NCI-H1930 (cell line): ENCODE measurements at regions not wholly inside any gene's neighbourhood (a gene's known extent, or its start where the extent isn't known, plus 50 kb on each side); places are given as distances from the start of the nearest gene placed in this dataset.
A peak's percentile ranks its signal among the peaks of the same experiment; 100 is the strongest.

Source experiments
- DNase-seq, 2 experiments: peaks; one replicate each; lab custom pipeline; 2025; lab: John Stamatoyannopoulos, UW

DNA sequence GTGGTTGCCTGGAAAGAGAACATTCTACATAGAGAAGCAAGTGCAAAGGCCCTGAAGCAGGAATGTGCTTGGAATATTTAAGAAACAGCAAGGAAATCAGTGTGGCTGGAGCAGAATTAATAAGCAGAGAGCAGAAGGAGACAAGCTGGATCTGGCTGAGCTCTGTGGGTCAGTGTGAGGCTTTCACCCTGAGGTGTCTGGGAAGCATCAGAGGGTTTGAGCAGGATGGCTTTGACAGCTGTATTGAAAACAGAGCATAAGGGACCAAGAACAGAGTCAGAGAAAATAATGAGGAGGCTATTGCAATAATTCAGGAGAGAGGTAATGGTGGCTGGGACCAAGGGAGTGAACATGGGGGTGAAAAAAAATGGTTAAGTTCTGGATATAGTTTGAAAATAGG lies 199.6 kb downstream of the NXPE2 start:
- DNase-seq = no peak

DNA sequence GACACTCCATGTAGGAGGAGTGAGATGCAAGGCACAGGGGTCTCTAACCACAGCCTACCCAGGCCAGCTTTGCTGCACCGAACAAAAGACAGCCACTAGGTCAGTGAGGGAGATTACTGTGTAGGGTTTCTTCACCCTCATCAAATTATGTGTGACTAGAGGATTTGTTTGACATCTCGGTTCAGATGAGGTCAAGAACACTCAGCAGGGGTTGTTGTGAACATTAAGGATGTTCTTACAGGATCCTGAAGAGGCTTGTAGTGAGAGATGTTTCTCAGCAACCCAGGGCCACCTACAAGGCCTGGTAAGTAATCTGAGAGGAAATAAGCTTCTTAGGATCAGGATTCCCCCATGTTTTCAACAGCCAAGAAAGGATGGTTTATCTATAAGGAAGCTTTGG lies 202.1 kb downstream of the NXPE2 start:
- no peak for DNase-seq

DNA sequence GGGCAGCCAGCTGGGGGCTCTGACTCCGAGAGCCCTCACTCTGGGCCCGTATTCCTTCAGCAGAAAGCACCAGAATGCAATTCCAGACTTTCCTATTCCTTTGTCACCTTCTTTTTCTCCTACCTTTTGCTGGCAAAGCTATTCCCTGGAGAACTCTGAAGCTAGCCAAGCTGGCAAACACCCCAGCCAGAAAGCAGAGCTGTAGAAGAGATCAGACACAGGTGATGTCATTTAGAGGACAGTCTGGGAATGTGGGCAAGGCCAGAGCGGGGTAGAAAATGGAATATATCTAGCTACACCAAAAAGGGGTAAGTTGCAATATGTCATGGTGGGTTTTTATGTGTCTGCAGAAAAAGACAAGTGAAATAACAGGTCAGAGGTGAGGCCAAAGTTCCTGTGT lies 205.1 kb downstream of the NXPE2 start:
- no peak for DNase-seq

DNA sequence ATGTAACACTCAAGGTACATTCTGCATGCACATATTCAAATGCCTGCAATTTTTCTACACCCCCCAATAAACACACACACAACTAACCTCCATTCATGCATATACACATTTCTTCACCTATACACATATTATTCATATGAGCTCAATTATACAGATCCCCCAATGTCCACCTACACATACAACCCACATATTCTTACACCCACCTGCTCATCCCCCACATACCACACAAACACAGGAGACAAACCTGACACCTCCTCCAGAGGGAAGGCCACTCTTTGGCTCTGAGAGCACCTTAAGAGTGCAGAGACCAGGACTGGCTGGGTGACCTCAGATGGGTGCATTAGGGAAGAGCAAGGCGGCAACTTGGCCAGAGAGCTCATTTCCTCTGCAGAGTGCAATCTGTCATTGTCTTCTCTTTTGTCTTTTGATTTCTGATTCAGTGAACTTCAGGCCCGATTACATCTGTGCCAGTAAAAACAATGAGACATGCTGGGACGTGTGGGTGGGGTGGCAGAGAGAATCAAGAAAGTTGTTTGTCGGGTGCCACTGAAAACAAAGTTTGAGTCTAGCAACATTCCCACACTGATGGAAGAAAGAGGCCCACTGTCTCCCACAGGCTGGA lies 208.4 kb downstream of the NXPE2 start:
- DNase-seq = no peak

DNA sequence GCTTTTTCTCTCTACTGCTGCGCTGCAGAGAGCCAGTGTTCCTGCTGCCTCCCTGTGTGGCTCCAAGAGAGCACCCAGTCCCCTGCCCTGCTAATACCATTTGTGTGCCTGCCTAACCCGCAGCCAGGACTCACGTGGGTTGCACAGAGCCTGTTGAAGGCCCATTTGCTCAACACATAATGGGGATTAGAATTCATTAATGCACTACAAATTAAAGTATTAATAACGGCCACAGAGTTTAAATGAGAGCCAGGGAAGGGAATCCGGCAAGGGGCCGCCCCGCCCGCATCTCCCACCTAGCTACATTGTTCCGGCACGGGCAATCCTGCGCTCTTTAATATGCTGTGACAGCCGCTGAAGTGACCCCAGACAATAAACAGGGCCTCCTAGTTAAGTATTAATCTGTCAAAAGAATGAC lies 211.3 kb downstream of the NXPE2 start:
- DNase-seq = no peak

DNA sequence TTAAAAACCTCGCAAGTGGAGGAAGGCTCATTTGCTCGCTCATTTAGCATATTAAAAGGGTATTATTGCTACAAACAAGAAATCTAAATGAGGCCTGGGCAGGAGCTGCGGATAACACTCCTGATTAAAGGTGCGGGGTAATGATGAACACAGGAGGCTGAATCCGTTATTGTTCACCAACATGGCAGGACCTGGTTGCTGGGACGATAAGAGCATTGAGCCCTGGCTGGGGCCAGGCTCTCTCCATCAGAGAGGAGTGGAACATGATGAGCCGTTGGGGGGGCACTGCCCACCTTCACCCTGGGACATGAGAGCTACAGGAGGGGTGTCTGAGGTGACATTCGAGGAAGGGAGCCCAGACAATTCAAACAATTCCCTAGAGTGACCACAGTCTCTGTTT lies 211.7 kb downstream of the NXPE2 start:
- no peak for DNase-seq

DNA sequence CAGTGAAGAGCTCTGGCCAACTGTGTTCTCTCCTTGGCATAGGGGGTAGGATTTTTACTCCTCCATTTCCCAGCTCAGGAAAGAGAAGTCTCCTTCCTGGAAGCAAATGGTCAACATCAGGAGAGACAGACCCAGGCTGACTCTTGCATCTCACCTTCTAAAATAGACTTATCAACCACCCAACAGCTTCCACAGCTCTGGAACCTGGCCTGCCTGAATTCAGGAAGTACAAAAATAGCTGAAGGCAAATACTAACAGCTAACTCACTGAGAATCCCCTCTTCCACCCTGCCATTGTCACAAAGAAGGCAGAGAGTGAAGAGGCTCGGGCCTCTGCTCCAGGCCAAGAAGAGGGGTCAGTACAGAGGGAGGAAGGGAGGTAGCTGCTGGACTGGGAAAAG lies 213.6 kb downstream of the NXPE2 start:
- no peak for DNase-seq

DNA sequence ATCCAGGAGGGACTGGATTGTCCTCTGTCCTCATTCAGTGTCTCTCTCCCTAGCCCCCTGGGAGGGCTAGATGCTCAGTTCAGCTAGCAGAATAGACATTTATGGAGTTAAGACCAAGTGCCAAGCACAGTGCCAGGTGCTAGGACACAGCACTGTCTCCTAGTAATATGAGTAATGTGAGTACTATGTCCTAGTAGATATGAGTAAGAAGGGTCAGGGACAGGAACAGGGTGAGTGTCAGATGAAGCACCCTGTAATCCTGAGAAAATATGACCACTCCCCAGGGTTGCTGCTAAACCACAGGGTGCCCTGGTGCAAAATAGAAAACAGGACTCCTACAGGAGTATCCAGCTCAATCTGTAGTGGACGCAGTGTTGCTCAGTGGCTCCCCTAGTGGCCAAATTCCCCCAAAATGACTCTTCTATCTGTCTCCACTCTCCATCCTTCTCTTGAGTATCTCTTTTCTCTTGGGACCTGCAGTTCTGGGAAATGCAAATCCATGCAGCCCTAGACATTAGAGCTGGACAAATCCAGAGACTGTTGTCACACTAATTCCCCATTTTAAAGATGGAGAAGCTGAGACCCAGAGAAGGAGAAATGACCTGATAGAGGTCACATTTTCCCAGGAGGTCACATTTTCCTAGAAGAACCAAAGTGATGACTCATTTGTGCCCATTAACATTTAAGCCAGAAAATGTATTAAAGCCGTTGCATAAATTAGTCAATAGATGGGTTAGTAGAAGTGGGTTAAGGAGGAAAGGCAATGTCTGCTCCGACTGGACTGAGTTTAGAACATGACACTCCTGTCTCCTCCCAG lies 214.3 kb downstream of the NXPE2 start:
- no peak for DNase-seq

DNA sequence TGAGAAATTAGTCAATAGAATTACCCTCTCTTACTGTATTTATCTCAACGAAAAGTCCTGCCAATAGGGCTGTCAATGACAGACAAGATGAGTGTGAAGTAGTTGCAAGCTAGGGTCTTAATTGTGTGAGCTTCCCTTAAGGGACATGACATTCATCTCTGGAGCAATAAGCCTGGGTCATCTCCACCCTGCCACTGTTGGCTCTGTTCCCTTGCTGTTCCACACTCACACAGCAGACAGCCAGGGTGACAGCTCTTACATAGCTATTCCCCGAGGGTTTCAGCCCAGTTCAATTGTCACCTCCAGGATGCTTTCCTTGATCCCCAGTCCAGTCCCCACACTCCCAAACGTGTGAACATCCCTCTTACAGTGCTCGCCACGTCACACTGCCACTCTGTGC lies 215.0 kb downstream of the NXPE2 start:
- DNase-seq = no peak

DNA sequence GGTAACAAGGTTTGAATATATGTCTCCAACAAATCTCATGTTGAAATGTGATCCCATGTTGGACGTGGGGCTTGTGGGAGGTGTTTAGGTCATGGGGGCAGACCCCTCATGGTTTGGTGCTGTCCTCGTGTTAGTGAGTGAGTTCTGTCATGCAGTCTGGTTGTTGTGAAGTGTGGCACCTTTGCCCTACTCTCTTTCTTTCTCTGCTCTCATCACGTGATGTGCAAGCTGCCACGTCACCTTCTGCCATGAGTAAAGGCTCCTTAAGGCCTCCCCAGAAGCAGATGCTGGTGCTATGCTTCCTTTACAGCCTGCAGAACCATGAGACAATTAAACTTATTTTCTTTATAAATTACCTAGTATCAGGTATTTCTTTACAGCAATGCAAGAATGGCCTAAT lies 218.3 kb downstream of the NXPE2 start:
- DNase-seq = no peak

DNA sequence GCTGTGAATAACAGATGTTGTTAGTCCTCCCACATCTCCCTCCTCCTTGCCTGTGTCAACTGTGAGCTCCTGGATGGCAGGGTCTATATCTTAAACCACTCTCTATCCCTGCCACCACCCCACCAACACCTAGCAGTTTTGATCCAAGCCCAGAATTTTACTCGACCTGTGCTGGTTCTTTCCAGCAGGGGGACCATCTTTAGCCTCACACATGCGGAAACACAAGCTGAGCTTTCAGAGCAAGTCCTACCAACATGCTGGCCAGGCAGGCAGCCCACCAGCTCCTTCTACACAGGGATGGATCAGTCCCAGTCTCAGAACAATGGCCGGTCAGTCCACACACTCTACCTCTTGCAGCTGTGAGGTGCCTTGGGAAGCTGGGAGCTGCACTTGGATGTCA lies 231.5 kb downstream of the NXPE2 start:
- peak in 1 of 2 experiments; percentile 4 for DNase-seq

DNA sequence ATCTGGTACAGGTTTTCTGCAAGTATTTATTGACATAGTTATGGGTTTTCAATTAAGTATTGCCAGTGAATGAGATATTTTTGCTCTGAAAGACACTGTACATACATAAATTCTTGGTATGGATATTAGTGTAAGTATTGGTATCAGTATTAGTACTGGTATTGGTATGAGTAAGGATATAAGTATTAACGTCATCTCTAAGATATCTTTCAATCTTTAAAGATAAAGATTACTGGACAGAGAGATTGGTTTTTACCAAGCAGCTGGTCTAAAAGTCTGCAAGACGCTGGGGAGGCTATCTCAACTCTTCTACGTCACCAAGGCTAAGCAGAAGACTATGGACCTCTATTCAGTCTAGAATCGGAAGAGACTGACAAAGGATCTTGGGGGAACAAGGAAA lies 234.5 kb downstream of the NXPE2 start:
- no peak for DNase-seq

DNA sequence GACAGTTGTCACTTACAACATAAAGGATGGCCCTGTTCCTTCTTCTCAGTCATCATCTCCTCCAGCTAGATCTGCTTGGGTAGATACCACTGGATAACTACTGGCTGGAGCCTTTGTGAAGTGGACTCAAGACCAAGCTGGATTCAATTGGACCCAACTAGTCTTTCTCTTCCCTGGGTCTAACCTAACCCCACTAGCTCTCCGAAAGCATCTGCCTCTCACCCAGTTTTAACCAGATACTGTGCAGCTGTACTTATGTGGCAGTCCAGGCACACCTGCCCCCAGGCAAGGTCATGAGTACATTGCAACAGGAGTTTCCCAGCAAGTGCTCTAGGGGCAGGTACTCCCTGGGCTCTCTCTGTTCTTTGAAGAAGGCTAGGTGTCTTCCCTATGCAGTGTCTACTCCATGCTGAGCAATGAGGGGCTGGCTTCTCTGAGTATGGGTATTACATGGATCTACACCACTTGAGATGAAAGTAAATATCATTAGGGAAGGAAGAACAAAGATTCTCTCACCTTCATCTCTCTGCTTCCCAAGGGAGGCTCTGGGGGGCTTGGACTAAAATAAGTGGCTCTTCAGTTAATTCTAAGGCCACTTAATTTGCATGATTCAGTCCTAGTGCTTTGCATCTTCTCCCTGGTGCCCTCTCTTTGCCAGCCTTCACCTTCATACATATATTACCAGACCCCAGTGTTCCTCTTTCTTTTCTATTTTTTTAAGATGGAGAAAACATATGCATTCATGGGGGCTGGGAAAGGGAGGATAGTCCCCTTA lies 236.1 kb downstream of the NXPE2 start:
- DNase-seq = no peak

DNA sequence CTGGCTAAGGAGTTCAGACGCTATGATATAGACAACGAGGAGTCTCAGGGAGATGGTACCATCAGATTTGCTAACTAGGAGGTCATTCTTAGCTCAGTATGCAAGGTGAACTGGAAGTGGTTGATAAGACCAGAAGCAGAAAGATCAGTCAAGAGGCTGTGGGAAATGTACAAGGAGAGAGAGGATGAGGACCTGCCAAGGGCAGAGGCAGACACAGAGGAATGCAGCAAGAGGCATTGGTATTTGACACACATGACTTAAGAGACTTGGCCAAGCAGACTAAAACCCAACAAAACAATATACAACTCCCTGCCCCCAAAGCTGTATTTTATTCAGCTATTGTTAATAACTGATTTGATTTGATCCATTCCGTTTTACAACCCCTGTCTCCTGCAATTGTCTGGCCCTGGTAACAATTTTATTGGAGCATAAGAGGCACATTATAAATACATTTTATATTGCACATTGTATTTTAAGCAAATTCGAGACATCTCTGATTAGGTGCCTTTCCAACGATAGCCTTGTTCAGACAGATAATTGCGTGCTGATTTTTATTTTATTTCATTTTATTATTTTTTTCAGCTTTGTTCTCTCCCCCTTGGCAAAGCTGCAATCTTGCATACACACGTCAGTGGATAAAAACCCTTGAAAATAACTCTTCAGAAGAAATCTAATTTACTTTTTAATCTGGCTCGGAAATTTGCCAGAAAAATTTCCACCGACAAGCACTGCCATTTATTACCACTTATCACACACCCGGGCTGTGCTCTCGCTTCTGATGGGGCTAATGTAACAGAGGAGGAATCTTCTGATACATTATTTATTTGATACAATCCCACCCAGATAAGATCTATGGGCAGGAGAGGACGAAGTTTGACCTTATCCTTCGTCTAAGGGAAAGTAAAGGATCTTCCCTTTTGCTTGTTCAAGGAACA lies 237.8 kb downstream of the NXPE2 start:
- no peak for DNase-seq

DNA sequence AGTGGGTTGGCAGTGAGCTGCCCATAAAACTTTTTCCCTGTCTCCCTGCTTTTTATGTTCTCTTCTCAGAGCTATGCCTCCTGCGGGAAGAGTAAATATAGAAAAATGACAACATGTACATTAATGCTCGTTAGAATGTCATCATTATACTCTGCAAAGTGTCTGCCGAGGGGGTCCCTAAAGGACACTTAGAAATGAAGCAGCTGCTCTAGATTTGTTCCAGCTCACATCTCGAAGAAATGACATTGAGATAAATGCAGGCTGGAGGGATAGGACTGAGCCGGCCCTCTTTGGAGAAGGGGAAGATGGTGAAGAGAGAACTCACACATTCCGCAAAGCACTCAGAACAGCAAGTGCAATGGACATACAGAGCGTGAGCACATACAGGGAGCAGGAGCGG lies 240.0 kb downstream of the NXPE2 start:
- no peak for DNase-seq

DNA sequence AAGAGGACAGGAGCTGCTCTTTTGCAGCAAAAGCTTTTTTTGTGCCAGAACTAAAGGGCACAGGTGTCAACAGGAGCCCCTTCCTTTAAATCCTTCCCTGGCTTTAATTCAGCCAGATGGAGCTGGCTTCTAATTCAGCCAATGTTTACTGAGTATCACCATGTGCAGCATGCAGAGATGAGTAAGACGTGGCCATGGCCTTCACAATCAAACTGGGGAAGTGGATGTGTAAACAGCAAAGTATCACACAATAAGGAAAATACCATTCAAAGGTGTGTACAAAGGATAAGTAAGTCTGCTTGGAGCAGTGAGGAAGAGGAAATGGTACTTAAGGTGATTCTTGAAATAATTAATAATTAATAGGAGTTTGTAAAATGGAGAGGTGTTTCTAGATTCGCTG lies 243.4 kb downstream of the NXPE2 start:
- no peak for DNase-seq

DNA sequence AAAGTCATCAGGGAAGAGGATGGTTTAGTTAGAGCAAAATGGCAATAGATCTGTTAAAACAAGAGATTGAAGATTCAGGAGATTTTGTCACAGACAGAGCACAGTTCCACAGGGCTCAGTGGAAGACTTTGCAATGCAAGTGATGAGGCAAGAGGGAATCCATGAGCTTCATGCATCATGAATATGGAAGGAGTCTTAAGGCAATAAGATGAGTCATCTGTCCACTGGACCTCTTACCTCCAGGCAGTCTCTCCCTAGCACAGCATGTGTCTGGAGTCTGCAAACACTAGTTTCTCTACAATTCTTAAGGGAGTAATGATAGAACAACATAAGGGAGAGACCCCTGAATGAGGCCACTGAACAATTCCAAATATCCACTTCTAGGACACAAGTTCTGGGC lies 245.7 kb downstream of the NXPE2 start:
- no peak for DNase-seq

DNA sequence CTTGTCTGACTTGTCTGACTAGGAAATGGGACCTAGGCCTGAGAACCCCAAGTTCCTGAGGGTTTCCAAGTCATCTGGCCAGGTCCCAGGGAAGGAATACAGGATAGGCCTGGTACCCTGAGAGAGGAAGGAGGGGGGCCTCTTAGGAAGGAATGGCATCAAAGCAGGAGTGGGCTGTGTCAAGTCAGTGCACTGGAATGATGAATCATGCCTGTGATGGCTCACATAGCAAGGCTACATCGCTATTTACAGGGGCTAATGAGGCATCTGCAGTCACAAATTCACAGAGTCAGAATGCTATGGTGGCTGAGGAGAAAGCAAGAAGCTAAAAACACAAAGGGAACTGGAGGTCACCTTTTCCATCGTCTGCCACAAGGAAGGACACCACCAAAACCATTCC lies 247.3 kb downstream of the NXPE2 start:
- no peak for DNase-seq

DNA sequence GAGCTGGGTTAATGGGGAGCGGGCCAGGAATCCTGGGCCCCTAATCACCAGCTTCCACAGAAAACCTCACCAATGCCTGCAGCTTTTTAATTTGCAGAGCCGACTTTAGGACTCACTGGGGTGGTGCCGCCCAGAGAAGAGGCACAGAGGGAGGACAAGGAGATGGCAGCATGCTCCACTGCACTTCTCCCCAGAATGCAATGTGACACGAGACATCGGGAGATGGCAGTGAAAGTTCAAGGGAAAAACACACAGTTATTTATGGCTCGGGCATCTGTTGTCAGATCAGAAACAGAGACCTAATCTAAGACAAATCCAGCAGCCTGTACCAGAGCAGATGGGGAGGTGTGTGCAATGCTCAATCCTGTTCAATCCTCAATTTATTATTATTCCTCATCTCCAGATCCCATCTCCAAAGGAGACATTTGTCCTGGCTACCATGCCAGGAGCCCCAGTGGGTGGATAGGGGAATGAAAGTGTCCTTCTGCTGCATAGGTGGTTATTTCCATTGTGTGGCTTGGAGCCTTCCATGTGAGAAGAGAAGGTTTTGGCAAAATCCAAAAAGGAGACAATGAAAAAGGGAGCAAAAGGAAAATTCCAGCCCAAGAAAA lies 250.0 kb downstream of the NXPE2 start:
- no peak for DNase-seq

DNA sequence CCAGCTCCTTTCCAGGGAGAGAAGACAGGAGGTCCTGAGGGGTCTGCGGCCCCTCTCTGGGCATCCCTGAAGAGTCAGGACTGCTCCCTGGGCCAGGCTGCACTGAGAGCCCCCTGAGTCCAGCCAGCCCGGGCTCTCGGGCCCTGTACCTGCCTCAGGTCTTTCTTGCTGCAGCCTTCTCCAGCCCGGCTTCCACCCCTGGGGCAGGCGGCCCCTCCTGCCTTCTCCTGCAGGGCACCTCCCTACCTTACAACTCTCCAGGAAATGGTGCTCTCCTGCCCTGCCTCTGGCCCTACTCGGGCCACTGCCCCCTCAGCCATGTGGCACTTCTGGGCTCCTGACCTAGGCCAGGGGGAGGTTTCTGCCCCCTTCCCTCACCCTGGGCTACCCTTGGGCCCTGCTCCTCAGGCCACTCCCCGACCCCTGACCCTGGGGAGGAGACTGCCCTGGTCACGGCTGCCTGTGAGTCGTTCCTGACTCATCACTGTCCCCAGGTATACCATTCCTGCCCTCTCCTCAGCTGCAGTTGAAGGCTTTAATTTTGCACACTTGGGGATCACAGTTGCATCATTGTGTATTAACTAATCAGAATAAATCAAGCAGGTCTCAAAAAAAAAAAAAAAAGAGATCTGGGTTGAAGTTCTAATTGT lies 251.1 kb downstream of the NXPE2 start:
- DNase-seq = no peak

DNA sequence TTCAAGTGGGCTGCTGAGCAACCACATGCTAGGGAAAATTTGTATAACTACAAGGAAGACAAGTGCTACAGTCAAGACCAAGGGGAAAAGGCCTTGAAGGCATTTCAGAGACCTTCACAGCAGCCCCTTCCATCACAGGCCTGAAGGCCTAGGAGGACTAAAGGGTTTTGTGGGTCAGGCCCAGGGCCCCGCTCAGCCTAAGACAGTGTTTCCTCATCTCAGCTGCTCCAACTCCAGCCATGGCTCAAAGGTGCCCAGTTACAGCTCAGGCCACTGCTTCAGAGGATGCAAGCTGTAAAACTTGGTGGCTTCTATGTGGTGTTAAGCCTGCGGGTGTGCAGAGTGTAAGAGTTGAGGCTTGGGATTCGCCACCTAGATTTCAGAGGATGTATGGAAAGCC lies 260.5 kb downstream of the NXPE2 start:
- no peak for DNase-seq
